Erythroblast (primary cell): ENCODE measurements at regions not wholly inside any gene's neighbourhood (a gene's known extent, or its start where the extent isn't known, plus 50 kb on each side); places are given as distances from the start of the nearest gene placed in this dataset.

Experiments
- GATA1 ChIP-seq: IDR thresholded peaks from 2 replicates; pipeline ENCODE4 v1.6.1; 2011; ENCODE audit warnings: low read depth, mild to moderate bottlenecking, control low read depth, low read length, moderate library complexity
- POLR2A ChIP-seq: IDR thresholded peaks from 2 replicates; pipeline ENCODE4 v1.6.1; 2011; ENCODE audit warnings: mild to moderate bottlenecking, low read length

DNA sequence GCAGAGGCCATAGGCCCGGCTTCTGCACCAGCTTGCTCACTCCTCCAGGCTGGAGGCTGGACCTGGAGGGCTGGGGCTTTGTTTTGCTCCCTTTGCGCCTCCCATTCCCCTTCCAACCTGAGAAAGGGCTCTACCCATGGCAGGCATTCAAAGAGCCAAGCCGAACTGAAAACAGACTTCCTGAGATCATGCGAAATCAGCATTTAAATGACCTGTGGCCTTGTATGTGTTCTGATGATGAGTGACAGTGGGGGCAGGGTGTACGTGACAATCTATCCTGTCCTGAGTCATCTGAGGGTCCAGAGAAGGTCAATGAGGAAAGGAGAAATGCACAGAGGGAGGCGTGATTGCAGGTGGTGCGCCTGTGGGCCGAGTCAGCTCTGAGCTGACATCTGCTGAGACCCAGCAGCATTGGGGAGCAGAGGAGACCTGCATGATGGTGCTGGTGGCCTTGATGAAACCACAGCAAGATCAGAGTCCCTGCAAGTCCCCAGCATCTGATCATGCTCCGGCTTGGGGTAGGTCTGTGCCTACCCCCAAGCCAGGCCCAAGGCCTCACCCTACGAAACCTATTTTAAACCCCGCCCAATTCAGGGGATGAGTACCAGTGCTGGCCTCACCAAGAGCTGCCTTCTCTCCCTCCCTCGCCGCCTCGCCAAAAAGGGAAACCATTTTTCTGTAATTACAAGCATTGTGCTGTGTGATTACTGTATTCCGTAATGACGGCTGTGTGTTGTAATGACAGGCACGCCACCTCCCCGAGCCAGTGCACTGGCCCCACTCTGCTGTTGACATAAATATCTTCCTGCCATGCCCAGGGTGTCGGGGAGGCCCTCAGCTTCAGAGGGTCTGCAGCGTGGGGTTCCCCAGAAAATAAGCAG is 95.2 kb upstream of the ANO1 start:
- TF ChIP-seq GATA1 (no peak), POLR2A (no peak)
